Activated CD4-positive, alpha-beta T cell treated with anti-CD3 and anti-CD28 coated beads, Interleukin-10, Interleukin-2, amounts not matched to agents 100 ng/mL and 50 ng/mL, durations not matched to agents 16 hours and 8 hours (primary cell): ENCODE measurements at regions not wholly inside any gene's neighbourhood (a gene's known extent, or its start where the extent isn't known, plus 50 kb on each side); places are given as distances from the start of the nearest gene placed in this dataset.

Experiments used
- DNase-seq: peaks from one replicate; pipeline ENCODE4 v3.0.0-alpha.2; 2020

DNA sequence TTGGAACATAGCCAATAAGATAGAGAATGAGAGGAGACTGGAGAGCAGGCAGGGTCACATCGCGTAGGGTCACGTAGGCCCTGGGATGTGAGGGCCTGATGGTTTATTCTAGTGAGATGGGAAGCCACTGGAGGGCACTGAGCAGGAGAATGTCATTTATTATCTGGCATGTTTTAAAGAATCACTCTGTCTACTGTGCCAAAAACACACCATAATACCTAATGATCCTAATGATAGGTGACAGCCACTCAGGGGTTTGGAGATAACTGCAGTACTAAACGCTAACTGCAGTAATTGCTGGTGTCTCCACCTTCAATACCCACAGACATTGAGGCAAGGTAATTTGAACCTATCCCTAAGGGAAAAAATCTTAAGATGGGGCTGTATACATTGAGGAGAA, 185.4 kb downstream of the TTLL7 start:
- DNase-seq, result no peak

DNA sequence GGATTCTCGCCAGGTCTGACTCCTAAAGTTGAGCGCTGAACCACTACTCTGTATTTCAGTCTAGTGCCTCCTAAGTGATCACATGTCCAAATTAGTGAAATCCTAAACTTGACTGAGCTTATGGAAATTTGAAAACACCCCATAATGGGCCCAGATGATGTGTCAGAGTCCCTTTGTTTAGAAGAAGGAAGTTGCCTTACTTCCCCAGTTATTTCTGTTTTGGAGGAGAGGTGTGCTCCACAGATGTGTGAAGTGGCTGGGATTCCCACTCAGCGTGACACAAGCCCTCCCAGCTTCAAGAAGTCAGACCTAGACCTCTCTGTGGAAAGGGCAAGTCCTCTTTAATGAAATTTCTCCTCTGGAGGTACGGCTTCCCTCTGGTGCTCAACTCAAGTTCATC, 188.8 kb downstream of the TTLL7 start:
- DNase-seq, result no peak

DNA sequence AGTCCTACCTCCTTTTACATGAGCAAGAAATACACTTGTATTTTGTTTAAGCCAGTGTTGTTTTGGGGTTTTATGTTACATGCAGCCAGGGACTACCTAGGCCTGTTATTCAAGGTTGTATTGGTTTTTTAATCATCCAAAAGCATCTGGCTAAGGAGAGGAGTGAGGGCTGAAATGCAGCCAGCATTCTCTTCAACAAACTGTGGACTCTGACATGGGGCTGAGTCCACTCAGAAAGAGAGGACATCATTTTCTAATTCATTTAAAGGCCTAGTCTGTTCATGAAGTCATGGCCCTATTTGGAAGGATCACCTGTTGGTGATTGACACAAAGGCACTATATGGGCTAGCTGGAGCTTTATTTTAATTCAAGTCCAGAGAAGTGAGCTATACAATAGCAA, 190.4 kb downstream of the TTLL7 start:
- DNase-seq, result no peak

DNA sequence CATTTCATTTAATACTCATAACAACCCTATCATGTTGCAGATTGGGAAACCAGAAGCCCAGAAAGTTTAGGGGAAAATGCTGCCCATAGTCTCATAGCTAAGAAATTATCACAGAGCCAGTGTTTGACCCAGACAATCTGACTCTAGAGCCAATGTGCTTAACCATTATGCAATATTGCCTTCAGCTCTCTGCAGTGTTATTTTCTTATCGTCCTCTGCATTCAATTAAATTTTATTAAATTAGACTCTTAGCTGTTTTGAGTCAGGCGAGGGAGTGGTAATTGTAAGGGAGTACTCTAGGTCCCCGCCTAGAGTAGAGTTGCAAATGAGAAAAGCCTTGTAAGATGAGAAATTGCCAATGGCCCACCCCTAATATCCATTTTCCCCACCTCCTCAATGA, 191.1 kb downstream of the TTLL7 start:
- no peak for DNase-seq

DNA sequence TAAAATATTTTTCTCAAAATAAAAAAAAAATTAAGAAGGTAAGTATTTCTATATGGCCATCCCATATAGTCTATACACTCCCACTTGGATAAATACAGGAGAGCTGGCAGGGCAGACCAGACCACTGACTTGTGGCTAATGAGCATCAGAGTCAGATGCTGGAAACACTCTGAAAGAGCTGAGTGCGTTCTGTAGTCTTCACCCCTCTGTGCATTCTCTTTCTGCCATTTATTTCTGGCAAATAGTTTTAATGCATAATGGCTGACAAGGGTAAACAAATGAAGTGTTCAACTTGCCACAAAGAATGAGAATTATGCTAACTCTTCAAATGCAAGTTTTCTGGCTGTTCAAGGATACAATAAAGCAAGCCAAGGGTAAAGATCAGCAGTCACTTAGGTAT, 191.7 kb downstream of the TTLL7 start:
- no peak for DNase-seq

DNA sequence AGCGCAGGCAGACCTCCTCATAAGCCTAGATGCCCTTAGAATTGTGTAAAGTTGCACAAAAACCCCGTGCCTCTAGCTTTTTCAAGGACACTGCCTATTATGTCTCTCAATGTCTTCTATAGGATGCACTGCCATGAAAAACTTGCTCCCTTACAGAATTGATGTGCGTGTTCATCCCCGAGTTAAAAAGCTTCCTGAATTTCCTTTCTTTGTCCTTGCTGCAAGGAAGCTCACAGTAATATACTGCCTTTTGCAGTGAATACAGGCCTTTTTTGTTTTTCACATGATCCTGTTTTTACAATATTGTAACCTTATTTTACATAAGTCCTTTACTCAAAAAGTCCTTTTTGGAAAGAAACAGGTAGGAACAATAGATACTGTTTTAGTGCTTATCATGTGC, 193.0 kb downstream of the TTLL7 start:
- no peak for DNase-seq

DNA sequence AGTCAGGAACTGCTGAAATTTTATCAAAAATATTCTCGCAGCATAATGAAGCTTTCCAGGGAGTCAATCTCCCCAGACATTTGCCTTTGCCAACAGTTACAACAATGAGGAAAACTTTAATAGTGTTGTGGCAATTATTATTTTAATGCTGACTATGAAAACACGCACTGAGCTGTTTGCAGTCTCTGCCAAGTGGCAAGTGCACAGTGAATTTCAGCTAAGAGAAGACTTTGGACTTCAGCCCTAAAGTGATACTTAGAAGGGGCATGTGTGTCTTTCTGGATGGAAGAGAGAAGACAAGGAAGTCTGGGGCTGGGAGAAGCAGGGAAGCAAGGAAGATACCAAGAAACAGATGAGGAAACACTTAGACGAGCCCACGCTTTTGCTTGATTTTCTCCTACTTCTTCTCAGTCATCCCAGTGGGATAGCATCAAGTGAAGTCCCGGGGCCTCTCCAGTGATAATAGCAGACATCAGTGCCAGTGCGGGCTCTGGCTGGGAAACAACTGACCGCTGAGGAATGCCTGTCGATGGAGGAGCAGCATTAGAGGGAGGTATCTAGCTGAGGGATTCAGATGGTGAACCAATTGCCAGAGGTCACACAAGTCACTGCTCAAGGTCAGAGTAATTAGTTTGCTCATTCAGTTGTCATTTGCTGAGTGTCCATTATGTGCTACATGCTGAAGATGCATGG, 196.3 kb downstream of the TTLL7 start:
- DNase-seq, result no peak

DNA sequence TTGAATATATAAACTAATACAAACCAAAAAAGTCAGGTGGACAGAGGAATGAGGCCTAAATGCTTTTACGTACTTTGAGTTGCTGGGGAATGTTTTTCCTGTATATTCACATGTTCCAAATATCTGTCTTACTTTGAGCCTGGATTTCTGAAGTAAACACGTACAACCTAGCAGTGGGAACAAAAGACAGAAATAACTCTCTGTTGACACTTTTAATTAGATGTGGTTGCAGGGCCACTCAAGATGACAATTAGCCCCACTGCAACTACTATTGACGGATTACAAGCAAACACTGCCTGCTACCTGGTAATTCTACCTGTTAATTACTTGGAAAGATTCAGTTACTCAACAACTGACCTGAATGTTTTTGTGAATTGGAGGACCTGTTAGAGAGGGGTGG, 196.9 kb downstream of the TTLL7 start:
- DNase-seq, result no peak

DNA sequence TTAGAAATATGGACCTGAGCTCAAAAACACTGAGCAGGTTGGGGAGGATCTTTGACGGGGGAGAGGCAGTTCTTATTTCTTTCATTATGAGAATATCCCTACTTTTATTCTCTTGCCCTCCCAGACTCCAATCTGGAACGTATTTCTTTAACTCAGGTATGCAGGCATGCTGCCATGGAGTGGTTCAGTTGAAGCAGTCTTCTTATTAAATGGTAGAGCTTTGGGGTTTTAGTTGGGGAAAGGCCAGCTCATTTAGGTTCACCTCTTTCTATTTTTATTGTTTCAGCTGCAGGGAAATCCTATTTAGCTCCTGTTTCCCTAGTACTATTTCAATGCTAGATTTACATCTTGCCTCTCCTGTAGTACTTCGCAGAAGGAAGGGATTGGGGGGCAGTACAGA, 198.9 kb downstream of the TTLL7 start:
- no peak for DNase-seq

DNA sequence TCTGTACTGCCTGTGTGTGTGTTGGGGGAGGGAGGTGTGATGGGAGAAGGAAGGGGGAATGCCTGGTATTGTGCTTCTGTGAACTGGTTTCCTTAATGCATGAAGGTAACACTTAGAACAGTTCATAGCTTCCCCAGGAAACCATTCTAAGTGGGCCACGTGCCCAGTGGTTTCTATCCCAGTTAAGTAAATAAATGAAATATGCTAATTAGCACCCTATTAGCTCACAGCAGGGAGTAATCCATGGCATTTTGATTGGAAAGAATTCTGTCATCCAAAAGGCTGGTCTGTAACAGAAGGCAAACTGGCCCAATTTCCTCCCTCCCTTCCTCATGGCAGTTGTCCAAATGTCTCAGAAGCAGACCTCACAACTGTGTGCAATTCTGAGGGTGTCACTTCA, 199.3 kb downstream of the TTLL7 start:
- no peak for DNase-seq

DNA sequence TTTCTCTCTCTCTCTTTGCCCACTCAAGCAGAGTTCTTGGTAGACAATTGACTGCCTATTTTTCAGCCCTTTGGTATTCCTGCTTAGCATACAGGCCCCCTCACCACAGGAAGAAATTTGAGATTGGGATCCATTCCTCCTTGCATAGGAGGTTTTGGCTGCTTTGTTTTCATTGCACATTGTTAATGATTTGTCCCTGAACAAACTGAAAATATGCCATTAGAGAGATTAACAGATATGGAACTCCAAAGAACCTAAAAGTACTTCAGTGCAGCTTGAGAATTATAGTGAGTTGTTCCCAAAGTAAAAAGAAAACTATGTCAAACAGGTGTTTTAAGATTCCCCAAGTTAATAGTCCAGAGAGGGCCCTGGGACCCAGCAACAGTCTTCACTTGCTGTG, 200.0 kb downstream of the TTLL7 start:
- DNase-seq, result no peak

DNA sequence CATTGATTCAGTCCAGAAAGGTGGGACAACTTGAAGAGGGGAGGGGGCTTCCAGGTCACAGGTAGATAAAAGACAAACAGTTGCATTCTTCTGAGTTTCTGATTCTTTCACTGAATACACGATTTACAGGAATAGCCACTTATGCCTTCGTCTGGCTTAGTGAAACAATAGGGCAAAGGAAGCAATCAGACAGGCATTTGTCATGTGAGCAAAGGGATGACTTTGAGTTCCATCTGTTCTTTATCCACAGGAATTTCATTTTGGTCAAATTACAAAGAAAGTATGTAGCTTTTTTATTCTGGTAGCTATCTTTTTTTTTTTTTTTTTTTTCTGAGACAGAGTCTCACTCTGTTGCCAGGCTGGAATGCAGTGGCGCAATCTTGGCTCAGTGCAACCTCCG, 202.5 kb downstream of the TTLL7 start:
- DNase-seq, result no peak

DNA sequence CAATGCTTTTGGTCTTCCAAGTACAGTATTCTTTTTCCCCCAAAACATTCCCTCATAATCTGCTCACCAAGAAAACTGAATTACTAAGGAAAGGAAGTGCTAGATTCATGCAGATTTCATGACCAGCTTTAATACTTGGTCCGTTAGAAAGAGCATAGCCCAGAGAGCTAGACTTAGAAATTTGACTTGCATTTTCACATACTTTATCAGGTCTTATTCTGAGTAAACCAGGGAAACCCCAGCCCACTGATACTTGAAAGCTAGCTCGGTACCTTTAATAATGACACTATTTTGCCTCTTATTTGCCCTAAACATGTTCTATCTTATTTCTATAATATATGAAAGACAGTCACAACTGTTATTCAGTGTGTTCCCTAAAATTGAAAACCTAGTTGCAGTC, 204.5 kb downstream of the TTLL7 start:
- DNase-seq, result no peak

DNA sequence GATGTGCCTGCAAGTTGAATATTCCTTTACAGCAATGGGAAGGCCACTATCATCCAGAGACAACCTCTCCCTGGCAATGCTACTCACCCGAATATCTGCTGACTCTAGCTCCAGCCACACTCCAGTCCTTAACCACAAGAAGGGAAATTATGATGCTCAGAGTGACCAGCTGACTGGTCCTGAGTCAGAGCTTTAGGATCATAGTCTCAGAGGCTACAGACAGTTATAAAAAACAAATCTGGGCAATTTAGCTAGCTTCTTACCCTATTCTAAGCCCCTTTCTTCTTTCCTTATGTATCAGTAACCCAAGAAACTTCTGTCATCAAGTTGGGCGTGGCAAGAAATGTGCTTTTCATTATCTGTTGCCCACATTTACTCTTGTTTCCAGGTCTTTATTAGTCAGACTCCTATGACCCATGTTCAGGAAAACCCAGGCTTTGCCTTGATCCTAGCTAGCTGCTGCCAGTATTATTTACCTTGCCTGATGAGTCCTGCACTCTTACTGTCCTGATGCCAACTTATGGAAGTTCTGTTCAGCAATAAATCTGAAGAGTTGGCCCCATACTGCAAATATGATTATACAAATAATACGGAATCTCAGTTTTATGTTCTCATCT, 207.0 kb downstream of the TTLL7 start:
- DNase-seq, result no peak

DNA sequence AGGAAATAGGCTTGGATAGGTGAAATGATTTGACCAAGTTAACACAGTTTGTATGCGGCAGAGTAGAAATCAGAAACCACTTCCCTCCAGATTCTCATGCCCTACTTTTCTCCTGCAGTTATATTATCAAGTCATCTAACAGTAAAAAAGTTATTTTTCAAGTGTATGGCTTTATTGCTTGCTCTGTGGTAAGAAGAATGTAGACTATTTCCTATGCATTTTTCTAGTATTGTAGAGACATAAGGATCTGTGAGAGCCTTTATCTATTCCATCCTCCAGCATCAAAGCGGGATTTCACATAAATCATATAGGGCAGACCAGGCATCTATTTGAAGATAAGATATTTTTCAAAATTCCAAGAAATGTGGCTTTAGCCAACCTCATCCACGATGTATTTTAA, 208.5 kb downstream of the TTLL7 start:
- DNase-seq, result no peak

DNA sequence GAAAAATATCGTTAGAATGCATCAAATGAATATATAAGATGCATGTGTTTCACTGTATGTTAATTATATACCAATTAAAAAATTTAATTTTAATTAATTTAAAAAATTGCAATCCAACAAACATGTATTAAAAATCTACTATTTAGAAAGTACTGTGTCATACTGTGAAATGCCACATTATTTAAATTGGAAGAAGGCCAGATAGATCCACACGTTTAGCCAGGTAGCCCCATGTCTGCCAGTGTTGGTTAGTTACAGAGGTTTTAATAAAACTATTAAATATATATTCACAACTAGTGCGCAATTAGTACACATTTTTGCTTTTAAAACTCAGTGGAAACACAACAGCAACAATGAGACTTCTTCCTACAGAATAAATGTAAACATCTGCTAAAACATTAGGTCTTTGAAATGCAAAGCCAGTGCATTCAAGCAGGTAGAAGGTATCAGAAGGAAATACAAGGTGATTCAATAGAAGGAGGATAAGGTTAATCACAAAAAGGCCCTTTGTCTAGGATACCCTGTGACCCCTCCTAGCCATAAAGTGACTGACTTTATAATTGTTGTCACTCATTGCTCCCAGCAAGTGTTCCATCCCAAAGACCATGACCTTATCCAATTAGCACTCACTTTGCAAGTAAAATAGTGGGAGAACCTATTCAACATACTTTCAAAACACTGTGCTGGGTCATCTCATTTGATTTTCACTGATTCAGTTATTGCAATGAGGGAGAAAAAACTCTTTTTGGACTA, 211.5 kb downstream of the TTLL7 start:
- DNase-seq, result no peak

DNA sequence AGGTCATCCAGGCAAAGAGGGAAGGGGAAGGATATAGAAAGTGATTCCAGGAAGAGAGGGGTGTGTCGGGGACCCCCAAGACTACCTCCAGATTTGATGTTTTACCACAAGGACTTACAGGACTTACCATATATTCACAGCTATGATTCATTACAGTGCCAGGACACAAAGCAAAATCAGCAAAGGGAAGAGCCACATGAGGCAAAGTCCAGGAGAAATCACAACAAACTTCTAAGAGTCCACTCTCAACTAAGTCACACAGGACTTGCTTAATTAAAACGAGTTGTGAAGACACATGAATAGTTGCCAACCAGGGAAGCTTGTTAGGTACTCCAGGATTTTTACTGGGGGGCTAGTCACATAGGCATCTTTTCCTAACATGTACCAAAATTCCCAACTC, 217.3 kb downstream of the TTLL7 start:
- no peak for DNase-seq

DNA sequence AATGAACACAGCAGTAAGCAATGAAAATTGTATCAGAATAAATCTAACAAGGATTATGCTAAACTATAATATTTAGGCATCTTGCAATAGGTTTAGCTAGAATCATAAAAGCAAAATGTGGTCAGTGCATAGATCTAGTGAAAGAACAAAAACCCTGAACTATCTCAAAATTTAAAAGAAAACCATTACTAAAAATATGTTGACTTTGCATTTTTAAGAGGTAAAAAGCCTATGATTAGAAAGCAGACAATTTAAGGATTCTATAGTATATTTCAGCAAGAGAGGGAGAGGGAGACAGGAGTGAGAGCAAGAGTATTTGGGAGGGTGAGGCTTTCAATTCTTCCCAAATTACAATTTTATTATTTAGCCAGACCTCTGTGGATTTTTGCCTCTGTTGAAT, 219.4 kb downstream of the TTLL7 start:
- DNase-seq, result no peak

DNA sequence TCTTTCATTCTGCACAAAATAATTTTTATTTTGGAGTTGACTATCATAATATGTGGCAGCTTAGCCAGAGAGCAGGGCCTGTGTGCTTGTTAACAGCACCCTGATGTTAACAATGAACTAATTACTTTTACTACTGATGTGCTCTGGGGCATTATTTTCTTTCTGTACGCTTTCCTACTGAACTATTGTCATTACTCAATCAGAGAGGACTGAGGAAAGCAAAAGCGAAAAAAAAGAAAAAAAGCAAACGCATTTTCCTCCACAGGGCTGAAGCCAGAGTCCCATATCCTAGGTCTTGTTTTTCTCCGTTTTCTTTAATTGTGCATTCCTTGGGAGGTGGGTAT, 221.2 kb downstream of the TTLL7 start:
- no peak for DNase-seq

DNA sequence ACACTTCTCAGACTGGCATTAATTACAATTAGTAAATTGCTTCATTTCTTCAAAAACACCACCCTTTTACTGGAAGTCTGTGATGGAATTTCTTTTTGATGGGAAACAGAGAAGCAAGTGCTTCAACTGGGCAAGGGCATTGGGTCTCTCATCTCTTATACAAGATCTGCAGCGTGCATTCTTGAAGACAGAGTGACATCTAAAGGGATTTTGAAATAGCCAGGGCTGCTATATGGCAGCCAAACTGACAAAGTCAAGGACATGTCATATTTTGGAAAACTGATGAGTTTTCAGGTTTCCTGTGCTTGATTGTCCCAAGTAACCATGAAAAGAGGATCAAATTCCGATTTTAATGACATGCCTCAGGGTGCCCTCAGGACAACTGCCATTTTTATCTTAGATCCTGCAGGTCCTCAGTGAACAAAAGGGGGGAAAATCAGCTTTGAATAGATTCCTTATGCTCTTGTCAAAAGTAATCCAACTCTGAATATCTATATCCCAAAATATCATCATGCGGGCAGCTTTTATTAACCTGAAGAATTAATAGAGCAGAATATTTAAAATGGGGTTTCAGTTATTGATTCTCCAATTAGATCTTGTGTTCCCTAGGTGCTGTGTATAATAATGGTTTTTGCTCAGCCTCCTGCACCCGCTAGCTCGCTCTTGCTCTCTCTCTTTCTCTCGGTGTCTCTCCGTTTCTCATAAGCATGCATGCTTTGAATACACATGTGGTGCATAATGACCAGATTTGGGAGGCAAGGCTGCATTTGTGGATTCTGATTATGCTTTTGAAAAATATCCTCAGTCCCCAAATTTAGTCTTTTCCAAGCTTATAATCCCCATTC, 221.8 kb downstream of the TTLL7 start:
- DNase-seq, result no peak

DNA sequence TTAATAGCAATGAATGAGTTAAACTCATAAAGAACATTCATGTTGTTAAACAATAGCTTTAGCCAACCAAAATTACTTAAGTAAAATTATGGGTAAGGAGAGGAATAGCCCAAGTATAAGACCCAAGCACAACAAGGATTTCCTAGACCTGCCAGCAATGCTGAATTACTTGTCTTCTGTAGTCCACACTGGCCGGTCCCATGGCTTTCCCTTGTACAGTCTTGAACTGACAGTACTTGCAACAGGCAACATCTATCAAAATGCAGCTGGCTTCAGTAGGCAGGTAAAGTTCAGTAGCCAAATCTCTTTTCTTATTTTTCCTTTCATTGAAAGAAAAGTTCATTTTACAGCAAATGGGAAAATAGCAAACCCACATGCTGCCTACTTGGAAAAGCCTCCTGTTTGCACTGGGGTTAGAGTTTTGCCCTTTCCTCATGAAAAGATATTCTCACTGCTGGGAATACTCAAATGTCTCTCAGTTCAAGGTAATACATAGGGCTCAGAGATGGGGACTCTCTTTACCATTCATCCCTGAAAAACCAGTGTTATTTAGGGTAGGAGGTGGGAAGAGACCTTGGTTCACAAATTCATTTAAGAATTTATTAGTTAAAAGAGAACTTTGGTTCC, 222.8 kb downstream of the TTLL7 start:
- no peak for DNase-seq

DNA sequence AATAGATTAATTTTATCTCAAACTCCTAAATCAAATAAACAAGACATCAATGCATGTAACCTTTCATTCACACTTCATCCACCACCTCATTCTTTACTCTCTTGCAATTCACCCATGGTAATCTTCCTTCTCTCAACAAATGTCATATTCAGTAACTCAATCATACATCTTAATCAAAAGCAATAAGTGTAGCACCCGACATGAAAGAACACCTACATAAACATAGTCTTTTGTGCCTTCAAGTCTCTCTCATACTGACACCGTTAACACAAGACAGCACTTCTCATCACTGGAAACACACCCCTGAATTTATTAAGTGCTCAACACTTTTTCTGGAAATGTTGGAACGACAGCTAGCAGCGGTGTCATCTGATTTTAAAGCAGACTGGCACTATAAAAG, 225.9 kb downstream of the TTLL7 start:
- DNase-seq, result no peak

DNA sequence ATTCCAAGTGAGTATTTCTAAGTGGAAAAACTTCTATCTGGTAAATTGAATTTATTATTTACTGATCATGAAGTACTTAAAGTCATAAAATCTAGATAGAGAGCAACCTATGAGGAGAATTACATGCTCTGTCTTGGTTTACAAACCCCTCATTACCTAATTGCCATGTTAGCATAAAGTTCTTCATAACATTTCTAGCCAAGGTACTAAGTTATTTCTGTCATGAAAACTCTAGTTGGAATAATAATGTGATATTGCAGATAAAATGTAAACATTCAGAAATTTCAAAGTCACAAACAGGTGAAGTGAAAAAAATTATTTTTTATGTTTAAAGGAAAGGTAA, 228.6 kb downstream of the TTLL7 start:
- no peak for DNase-seq
